ENCODE measurements at regions not wholly inside any gene's neighbourhood (a gene's known extent, or its start where the extent isn't known, plus 50 kb on each side); places are given as distances from the start of the nearest gene placed in this dataset.

DNA sequence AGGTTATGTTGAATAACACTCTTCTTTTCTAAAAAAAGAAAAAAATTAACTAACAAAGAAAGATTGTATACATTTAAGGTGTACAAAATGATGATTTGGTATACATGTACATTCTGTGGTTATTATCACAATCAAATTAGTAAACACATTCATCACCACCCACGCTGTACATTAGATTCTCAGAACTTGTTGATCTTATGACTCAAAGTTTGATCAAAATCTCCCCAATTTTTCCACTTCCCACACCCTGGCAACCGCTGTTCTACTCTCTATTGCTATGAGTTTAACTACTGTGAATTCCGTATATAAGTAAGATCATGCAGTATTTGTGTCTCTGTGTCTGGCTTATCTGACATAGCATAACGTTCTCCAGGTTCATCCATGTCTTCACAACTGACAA lies 469.5 kb upstream of the CHRM3 start:
- H3K4me3 ChIP-seq (ENCODE audit: low read depth, low read length) = no peak overlapping the region
- TF ChIP-seq CTCF (IDR thresholded peaks at IDR 0.05; ENCODE audit: insufficient read depth in 1 of 2, low read depth in 1 of 2, low read length in 1 of 2, severe bottlenecking in 1 of 2, unreplicated experiment in 1 of 2) = no peak
- Mint-ChIP-seq H3K4me3 (ENCODE audit: unreplicated experiment) (no peak overlapping the region), H3K9me3 (ENCODE audit: unreplicated experiment) (peaks cover 12% of the 10 kb centered on the region), H3K4me1 (ENCODE audit: low read depth, unreplicated experiment) (no peaks in the 10 kb centered on the region), H3K27me3 (ENCODE audit: insufficient read depth, unreplicated experiment) (peaks cover 2% of the 10 kb centered on the region), H3K27ac (ENCODE audit: unreplicated experiment) (no peak overlapping the region), H3K36me3 (ENCODE audit: insufficient read depth, unreplicated experiment) (no peaks in the 10 kb centered on the region)
- H3K27me3 ChIP-seq (replicated peaks; ENCODE audit: control insufficient read depth, insufficient read depth, low read length) = no peaks in the 10 kb centered on the region
- POLR2A ChIA-PET = no interaction called here
- intact Hi-C loops (cut with micrococcal nuclease; ENCODE audit: unreplicated experiment) = no loop called here
- DNase-seq = no peak
- H3K36me3 ChIP-seq (ENCODE audit: control insufficient read depth, insufficient read depth, low read length) = no peaks in the 10 kb centered on the region
- no peaks in the 10 kb centered on the region for H3K9me3 ChIP-seq
- BruUV-seq (replicated peaks) = no TSS peak
- H3K4me1 ChIP-seq = no peaks in the 10 kb centered on the region
- CTCF ChIA-PET = no interaction called here

GRCh38 chr1:238914346-238914745 lies 472.0 kb upstream of the CHRM3 start:
- Mint-ChIP-seq H3K4me3 (ENCODE audit: unreplicated experiment) (no peak overlapping the region), H3K4me1 (ENCODE audit: low read depth, unreplicated experiment) (no peaks in the 10 kb centered on the region), H3K9me3 (ENCODE audit: unreplicated experiment) (peaks cover 28% of the 10 kb centered on the region), H3K27ac (ENCODE audit: unreplicated experiment) (no peak overlapping the region), H3K36me3 (ENCODE audit: insufficient read depth, unreplicated experiment) (no peaks in the 10 kb centered on the region), H3K27me3 (ENCODE audit: insufficient read depth, unreplicated experiment) (peaks cover 2% of the 10 kb centered on the region)
- ChIA-PET CTCF (no interaction called here), POLR2A (no interaction called here)
- no peaks in the 10 kb centered on the region for H3K36me3 ChIP-seq (ENCODE audit: control insufficient read depth, insufficient read depth, low read length)
- H3K4me3 ChIP-seq (ENCODE audit: low read depth, low read length) = no peak overlapping the region
- H3K27me3 ChIP-seq (replicated peaks; ENCODE audit: control insufficient read depth, insufficient read depth, low read length) = no peaks in the 10 kb centered on the region
- H3K9me3 ChIP-seq = no peaks in the 10 kb centered on the region
- no peaks in the 10 kb centered on the region for H3K4me1 ChIP-seq
- TF ChIP-seq CTCF (IDR thresholded peaks at IDR 0.05; ENCODE audit: insufficient read depth in 1 of 2, low read depth in 1 of 2, low read length in 1 of 2, severe bottlenecking in 1 of 2, unreplicated experiment in 1 of 2) = no peak
- DNase-seq = no peak
- intact Hi-C loops (cut with micrococcal nuclease; ENCODE audit: unreplicated experiment) = no loop called here
- no TSS peak for BruUV-seq (replicated peaks)

GRCh38 chr1:238913210-238913609 lies 473.2 kb upstream of the CHRM3 start:
- Mint-ChIP-seq H3K4me3 (ENCODE audit: unreplicated experiment) (no peak overlapping the region), H3K36me3 (ENCODE audit: insufficient read depth, unreplicated experiment) (no peaks in the 10 kb centered on the region), H3K27ac (ENCODE audit: unreplicated experiment) (no peak overlapping the region), H3K27me3 (ENCODE audit: insufficient read depth, unreplicated experiment) (peaks cover 2% of the 10 kb centered on the region), H3K4me1 (ENCODE audit: low read depth, unreplicated experiment) (no peaks in the 10 kb centered on the region), H3K9me3 (ENCODE audit: unreplicated experiment) (peaks cover 30% of the 10 kb centered on the region)
- no peak for TF ChIP-seq CTCF (IDR thresholded peaks at IDR 0.05; ENCODE audit: insufficient read depth in 1 of 2, low read depth in 1 of 2, low read length in 1 of 2, severe bottlenecking in 1 of 2, unreplicated experiment in 1 of 2)
- DNase-seq = no peak
- ChIA-PET CTCF (no interaction called here), POLR2A (no interaction called here)
- H3K9me3 ChIP-seq = no peaks in the 10 kb centered on the region
- H3K36me3 ChIP-seq (ENCODE audit: control insufficient read depth, insufficient read depth, low read length) = no peaks in the 10 kb centered on the region
- H3K27me3 ChIP-seq (replicated peaks; ENCODE audit: control insufficient read depth, insufficient read depth, low read length) = no peaks in the 10 kb centered on the region
- no peak overlapping the region for H3K4me3 ChIP-seq (ENCODE audit: low read depth, low read length)
- intact Hi-C loops (cut with micrococcal nuclease; ENCODE audit: unreplicated experiment) = no loop called here
- BruUV-seq (replicated peaks) = no TSS peak
- no peaks in the 10 kb centered on the region for H3K4me1 ChIP-seq

All from Caco-2 (cell line).